GM21737 (cell line): ENCODE measurements at regions not wholly inside any gene's neighbourhood (a gene's known extent, or its start where the extent isn't known, plus 50 kb on each side); places are given as distances from the start of the nearest gene placed in this dataset.
"Not testable (repeated sequence)": the region's sequence is repeated elsewhere in the genome, so short reads cannot be mapped to it uniquely, and the experiment has no call there.

Source experiments
- ATAC-seq: cut with Tn5 transposase; IDR thresholded peaks from one replicate; pipeline ENCODE4 v1.9.1; 2021; ENCODE audit warnings: mild to moderate bottlenecking, moderate library complexity; ENCODE audit not compliant: unreplicated experiment

DNA sequence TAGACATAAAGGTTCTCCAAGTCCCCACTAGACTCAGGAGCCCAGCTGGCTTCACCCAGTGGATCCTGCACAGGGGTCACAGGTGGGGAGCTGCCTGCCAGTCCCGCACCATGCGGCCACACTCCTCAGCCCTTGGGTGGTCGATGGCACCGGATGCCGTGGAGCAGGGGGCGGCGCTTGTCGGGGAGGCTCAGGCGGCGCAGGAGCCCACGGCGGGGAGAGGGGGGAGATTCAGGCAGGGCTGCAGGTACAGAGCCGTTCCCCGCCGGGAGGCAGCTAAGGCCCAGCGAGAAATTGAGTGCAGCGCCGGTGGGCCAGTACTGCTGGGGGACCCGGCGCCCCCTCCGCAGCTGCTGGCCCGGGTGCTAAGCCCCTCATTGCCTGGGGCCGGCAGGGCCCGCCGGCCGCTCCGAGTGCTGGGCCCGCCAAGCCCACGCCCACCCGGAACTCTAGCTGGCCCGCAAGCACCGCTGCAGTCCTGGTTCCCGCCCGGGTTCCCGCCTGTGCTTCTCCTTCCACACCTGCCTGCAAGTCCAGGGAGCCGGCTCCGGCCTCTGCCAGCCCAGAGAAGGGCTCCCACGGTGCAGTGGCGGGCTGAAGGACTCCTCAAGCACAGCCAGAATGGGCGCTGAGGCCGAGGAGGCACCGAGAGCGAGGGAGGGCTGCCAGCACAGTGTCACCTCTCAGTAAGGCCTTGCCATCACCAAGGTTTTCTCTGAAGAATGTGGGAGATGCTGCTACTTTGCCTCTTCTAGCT is 58.4 kb upstream of the PPP1R12A start:
- ATAC-seq = no peak

DNA sequence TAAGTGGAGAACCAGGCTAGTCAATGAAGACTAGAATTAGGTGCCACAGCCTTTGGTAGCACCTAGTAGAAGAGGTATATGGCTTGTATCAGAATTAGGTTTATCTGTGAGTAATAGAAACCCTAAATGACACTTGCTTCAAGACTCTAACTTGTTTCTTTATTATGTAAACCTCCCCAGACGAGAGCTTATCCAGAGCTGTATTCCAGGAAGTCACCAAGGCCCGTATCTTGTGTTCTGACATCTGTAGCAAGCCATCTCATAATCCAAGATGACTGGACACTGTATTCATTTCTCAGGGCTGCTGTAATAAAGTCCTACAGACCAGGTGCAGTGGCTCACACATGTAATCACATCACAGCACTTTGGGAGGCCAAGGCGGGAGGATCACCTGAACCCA is 56.7 kb upstream of the PPP1R12A start:
- no peak for ATAC-seq

DNA sequence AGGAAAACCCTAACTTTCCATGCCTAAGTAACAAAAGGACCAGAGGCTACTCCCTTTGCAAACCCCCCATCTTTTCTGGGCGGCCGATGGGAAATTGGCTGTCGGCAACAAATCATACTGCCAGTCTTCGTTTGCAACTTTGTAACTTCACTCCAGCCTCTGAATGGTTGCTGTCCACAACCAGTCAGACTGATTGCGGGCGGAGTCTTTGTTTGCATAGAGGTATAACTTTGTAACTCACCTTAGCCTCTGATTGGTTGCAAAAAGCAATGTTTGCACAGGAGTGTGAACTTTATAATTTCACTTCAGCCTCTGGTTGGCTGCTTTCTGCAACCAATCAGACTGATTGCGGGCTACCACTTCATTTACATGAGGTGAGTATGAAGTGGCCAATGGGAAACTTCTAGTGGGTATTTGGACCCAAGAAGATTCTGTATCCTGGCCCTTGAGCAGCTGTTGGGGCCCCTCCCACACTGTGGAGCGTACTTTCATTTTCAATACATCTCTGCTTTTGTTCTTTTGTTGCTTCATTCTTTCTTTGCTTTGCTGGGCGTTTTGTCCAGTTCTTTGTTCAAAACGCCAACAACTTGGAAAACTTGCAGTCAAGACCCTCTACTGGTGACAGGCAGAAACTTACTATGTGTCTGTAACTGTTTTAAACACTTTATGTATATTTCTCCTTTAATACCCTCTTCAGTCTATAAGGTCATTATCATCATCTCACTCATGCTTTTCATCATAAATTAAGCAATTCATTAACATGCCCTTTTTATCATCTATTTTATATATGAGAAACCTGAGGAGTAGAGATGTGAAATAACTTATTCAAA is 55.8 kb upstream of the PPP1R12A start:
- ATAC-seq = not testable (repeated sequence)

DNA sequence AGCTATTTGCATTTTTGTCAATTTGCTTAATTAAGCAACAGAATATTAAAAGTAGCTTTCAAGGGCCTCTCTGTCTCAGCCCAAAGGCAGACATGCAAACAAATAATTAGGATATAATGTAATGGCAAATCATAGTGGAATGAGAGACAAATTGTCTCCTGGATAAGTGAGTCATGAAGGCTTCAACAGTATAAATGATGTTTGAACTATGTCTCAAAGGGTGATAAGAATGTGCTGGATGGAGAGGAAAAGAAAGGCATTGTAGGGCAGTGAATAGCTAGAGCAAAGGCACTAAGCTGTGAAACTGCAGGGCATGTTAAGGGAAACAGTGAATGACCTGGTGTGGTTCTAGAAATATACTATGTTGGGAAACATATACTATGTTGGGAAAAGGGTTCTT is 53.5 kb upstream of the PPP1R12A start:
- ATAC-seq = no peak

DNA sequence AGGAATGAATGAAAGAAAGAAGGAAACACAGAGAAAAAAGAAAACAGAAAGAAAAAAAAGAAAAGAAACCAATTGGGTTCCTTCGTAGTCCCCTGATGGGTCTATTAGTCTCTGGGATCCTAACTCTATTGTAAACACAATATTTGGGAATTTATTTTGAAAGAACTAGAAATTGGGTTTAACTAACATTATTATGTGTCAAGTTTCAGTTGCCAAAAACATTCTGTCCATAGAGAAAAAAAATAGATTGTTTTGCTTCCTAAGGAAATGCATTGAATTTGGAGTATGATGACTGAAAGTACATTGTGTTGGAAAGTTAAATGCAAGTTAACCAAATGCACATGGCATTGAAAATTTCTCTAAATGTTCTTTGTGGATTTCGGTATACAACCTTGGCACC is 52.8 kb upstream of the PPP1R12A start:
- ATAC-seq = no peak
